CD4-positive, alpha-beta T cell (primary cell): ENCODE measurements at regions not wholly inside any gene's neighbourhood (a gene's known extent, or its start where the extent isn't known, plus 50 kb on each side); places are given as distances from the start of the nearest gene placed in this dataset.

Source experiments
- ATAC-seq: fragments of 200-7000 bp; cut with Tn5 transposase; one replicate; pipeline ENCODE4 v1.10.0; 2022; ENCODE audit warnings: mild to moderate bottlenecking; ENCODE audit not compliant: poor library complexity
- CTCF ChIA-PET: fragments of 350-600 bp; sonication (Branson Sonifier 250); formaldehyde crosslinking; loops from one replicate; lab custom pipeline; 2021; ENCODE audit warnings: antibody characterized with exemption, inconsistent platforms; lab: Charles Lee
- POLR2A ChIA-PET: fragments of 350-600 bp; sonication (Branson Sonifier 250); formaldehyde crosslinking; loops from one replicate; lab custom pipeline; 2021; ENCODE audit warnings: antibody characterized with exemption, inconsistent platforms; lab: Charles Lee
- DNase-seq, 14 experiments: peaks; one replicate each; pipeline ENCODE4 v3.0.0-alpha.2; 2013 to 2020; ENCODE audit warnings: mixed read lengths in 2 of 14
- H3K27ac ChIP-seq, 2 donors: one replicate each; pipeline versions ENCODE4 v1.5.1 to v1.7.0; 2013; ENCODE audit warnings: low read length in 2 of 2, low read depth in 1 of 2, mild to moderate bottlenecking in 1 of 2
- H3K27me3 ChIP-seq, 2 experiments: 1 replicate in 1 of 2; 2 replicates in 1 of 2; pipeline versions ENCODE4 v1.6.1 to v1.7.0; 2013; ENCODE audit warnings: low read length in 2 of 2, control low read depth in 1 of 2, mild to moderate bottlenecking in 1 of 2, moderate library complexity in 1 of 2; ENCODE audit not compliant: insufficient read depth in 2 of 2, control insufficient read depth in 1 of 2
- H3K36me3 ChIP-seq: one replicate; pipeline ENCODE4 v1.6.1; 2013; ENCODE audit warnings: low read length, control low read depth; ENCODE audit not compliant: insufficient read depth
- H3K4me1 ChIP-seq: one replicate; pipeline ENCODE4 v1.6.1; 2013; ENCODE audit warnings: low read length, control low read depth; ENCODE audit not compliant: insufficient read depth
- H3K4me3 ChIP-seq: one replicate; pipeline ENCODE4 v1.5.1; 2013; ENCODE audit warnings: mild to moderate bottlenecking, low read length, moderate library complexity
- H3K9me3 ChIP-seq, 2 experiments: 1 replicate in 1 of 2; 2 replicates in 1 of 2; pipeline versions ENCODE4 v1.6.1 to v1.7.0; 2013; ENCODE audit warnings: low read length in 2 of 2, mild to moderate bottlenecking in 2 of 2, control low read depth in 1 of 2, moderate library complexity in 1 of 2; ENCODE audit not compliant: control insufficient read depth in 1 of 2, insufficient read depth in 1 of 2
- H3K27ac Mint-ChIP-seq: one replicate; pipeline ENCODE4 v1.8.0; 2020; ENCODE audit warnings: mixed read lengths
- H3K27me3 Mint-ChIP-seq: one replicate; pipeline ENCODE4 v1.8.0; 2021; ENCODE audit warnings: mixed read lengths
- H3K36me3 Mint-ChIP-seq: one replicate; pipeline ENCODE4 v1.8.0; 2021; ENCODE audit warnings: low read depth, mixed read lengths
- H3K4me1 Mint-ChIP-seq: one replicate; pipeline ENCODE4 v1.8.0; 2021; ENCODE audit warnings: low read depth, mixed read lengths
- H3K4me3 Mint-ChIP-seq: one replicate; pipeline ENCODE4 v1.8.0; 2020; ENCODE audit warnings: mild to moderate bottlenecking, mixed read lengths
- H3K9me3 Mint-ChIP-seq: one replicate; pipeline ENCODE4 v1.8.0; 2020; ENCODE audit warnings: mixed read lengths
- intact Hi-C, 2 experiments: fragments of 100-400 bp; cut with DNase I in 1 of 2; cut with micrococcal nuclease in 1 of 2; formaldehyde crosslinking; loops; one replicate each; pipeline versions ENCODE4 v1.15.1 to v1.9.0; 2023 to 2025; cut with DNase I, micrococcal nuclease
- TF ChIP-seq, protein P1 (sequence below): fragments of 200-600 bp; IDR thresholded peaks from one replicate; pipeline ENCODE4 v1.8.0; 2022; ENCODE audit warnings: antibody characterized with exemption, mild to moderate bottlenecking

DNA sequence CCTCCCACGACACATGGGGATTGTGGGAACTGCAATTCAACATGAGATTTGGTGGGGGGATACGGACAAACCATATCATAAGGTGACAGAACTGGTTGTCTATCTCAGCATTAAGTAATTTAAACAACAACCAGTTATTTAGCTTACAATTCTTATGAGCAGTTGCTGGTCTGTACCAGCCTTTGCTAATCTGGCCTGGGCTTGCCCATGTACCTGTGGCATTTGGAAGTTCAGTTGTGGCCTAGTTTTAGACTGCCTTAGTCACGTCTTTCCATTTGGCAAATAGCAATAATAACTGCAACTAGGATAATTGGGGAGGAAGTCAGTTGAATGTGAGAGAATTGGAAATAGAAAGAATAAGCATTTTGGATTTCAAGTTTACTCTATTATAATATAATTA, 441.8 kb upstream of the CXADR start:
- no peak overlapping the region for H3K4me3 Mint-ChIP-seq
- ChIA-PET POLR2A (no interaction called here), CTCF (no interaction called here)
- ATAC-seq: no peak
- TF ChIP-seq, protein P1, sequence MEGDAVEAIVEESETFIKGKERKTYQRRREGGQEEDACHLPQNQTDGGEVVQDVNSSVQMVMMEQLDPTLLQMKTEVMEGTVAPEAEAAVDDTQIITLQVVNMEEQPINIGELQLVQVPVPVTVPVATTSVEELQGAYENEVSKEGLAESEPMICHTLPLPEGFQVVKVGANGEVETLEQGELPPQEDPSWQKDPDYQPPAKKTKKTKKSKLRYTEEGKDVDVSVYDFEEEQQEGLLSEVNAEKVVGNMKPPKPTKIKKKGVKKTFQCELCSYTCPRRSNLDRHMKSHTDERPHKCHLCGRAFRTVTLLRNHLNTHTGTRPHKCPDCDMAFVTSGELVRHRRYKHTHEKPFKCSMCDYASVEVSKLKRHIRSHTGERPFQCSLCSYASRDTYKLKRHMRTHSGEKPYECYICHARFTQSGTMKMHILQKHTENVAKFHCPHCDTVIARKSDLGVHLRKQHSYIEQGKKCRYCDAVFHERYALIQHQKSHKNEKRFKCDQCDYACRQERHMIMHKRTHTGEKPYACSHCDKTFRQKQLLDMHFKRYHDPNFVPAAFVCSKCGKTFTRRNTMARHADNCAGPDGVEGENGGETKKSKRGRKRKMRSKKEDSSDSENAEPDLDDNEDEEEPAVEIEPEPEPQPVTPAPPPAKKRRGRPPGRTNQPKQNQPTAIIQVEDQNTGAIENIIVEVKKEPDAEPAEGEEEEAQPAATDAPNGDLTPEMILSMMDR: no peak
- no peaks in the 10 kb centered on the region for H3K36me3 ChIP-seq
- DNase-seq: no peak
- H3K27ac Mint-ChIP-seq: no peak overlapping the region
- no peaks in the 10 kb centered on the region for H3K36me3 Mint-ChIP-seq
- H3K4me3 ChIP-seq: no peak overlapping the region
- H3K27me3 ChIP-seq: no peaks in the 10 kb centered on the region
- H3K9me3 Mint-ChIP-seq: peaks cover 14% of the 10 kb centered on the region
- H3K4me1 Mint-ChIP-seq: no peaks in the 10 kb centered on the region
- H3K27me3 Mint-ChIP-seq: no peaks in the 10 kb centered on the region
- no peak overlapping the region for H3K27ac ChIP-seq
- H3K4me1 ChIP-seq: no peaks in the 10 kb centered on the region
- intact Hi-C loops: no loop called here
- H3K9me3 ChIP-seq: no peaks in the 10 kb centered on the region

DNA sequence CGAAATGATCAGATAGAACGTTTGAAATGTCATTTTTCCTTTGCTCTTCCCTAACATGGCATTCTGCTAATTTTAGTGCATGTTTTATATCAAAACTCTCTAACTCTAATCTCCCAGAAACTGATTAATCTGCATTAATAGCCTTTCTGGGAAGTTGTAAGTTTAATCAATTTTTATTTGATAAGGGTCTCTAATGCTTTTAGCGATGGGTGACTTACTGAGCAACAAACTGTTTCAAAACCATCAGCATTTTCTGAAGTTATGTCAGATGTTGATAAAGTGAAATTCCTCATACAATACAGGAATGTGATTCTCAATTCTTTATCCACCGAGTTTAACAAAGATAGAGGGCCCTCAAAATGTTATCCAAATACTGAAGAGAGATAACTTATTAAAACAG, 431.6 kb upstream of the CXADR start:
- no peak overlapping the region for H3K27ac Mint-ChIP-seq
- ATAC-seq: no peak

DNA sequence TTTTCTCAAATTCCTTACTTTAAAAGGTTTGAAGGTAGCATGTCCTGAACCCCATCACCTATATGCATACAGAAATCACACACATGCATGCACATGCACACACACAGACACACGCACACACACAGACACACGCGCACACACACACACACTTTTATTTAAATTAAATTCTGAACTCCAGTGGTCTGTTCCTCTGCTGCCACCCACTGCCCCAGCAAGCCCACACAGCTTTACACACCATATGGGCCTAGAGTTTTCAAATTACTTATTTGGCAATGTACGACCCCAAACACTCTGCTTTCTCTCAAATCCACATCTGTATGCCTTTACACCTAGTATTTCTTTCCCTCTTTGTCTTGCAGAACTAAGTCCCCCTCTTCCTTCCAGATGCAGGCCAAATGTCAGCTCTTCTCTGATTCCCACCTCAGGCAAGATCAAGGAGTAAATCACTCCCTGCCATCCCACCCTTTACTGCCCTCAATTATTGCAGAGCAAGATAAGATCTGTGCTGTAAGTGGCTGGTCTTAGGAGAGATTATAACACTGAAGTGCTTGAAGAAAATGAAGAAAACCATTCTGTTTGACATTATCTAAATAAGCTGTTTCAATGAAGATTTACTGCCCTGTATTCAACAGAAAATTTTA, 429.9 kb upstream of the CXADR start:
- TF ChIP-seq, protein P1: no peak
- Mint-ChIP-seq H3K4me1 (no peaks in the 10 kb centered on the region), H3K27ac (no peak overlapping the region), H3K27me3 (no peaks in the 10 kb centered on the region), H3K4me3 (no peak overlapping the region), H3K9me3 (no peaks in the 10 kb centered on the region), H3K36me3 (no peaks in the 10 kb centered on the region)
- intact Hi-C loops: no loop called here
- no peak for DNase-seq
- Histone ChIP-seq H3K4me3 (no peak overlapping the region), H3K27ac (no peak overlapping the region), H3K27me3 (no peaks in the 10 kb centered on the region), H3K4me1 (no peaks in the 10 kb centered on the region), H3K9me3 (no peaks in the 10 kb centered on the region), H3K36me3 (no peaks in the 10 kb centered on the region)
- POLR2A ChIA-PET: no interaction called here
- CTCF ChIA-PET: no interaction called here
- no peak for ATAC-seq

More for the DNA sequence above, 431.6 kb upstream of the CXADR start:
- H3K4me1 ChIP-seq: no peaks in the 10 kb centered on the region
- Mint-ChIP-seq H3K9me3 (peaks cover 2% of the 10 kb centered on the region), H3K36me3 (no peaks in the 10 kb centered on the region), H3K27me3 (no peaks in the 10 kb centered on the region), H3K4me3 (no peak overlapping the region), H3K4me1 (no peaks in the 10 kb centered on the region)
- no peaks in the 10 kb centered on the region for H3K36me3 ChIP-seq
- no peak overlapping the region for H3K4me3 ChIP-seq
- ChIA-PET CTCF (no interaction called here), POLR2A (no interaction called here)
- DNase-seq: no peak
- H3K27me3 ChIP-seq: no peaks in the 10 kb centered on the region
- no peak overlapping the region for H3K27ac ChIP-seq
- H3K9me3 ChIP-seq: no peaks in the 10 kb centered on the region
- intact Hi-C loops: no loop called here
- TF ChIP-seq, protein P1: no peak
